ENCODE measurements at regions not wholly inside any gene's neighbourhood (a gene's known extent, or its start where the extent isn't known, plus 50 kb on each side); places are given as distances from the start of the nearest gene placed in this dataset.
"Not testable (repeated sequence)": the region's sequence is repeated elsewhere in the genome, so short reads cannot be mapped to it uniquely, and the experiment has no call there.

DNA sequence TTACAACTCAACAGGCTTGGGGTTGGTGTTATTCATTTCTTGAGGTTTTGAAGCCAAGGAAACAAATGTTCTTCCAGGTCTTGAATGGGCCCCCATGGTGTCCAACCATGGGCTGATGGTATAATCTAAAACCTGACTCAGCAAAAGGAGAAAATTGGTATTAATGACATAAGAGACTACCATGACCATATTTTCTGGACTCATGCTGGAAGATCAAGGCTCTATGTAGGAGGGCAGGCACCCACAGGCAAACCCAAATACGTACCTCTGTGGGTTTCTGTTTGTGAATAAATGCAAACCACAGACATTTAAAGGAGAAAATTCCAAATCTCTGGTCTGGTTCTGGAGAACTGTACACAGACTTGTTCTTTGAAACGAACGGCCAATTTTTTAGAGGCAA is 135.1 kb upstream of the VOPP1 start:
- H3K9me3 ChIP-seq; DNase-seq; H3K36me3 ChIP-seq; H3K4me3 ChIP-seq; H3K27ac ChIP-seq; H3K27me3 ChIP-seq; in situ Hi-C loops (cut with MboI; ENCODE audit: low sequenced_read_pairs in 4 of 4); ATAC-seq; intact Hi-C loops (cut with DNase I; ENCODE audit: low total_unique reads); H3K4me1 ChIP-seq: not testable (repeated sequence)

GRCh38 chr7:55706451-55707195 is 134.3 kb upstream of the VOPP1 start:
- DNase-seq; intact Hi-C loops (cut with DNase I; ENCODE audit: low total_unique reads); in situ Hi-C loops (cut with MboI; ENCODE audit: low sequenced_read_pairs in 4 of 4); H3K9me3 ChIP-seq; H3K4me3 ChIP-seq; ATAC-seq; H3K36me3 ChIP-seq; H3K4me1 ChIP-seq; H3K27me3 ChIP-seq; H3K27ac ChIP-seq: not testable (repeated sequence)

GRCh38 chr7:55705728-55706450 is 133.6 kb upstream of the VOPP1 start:
- ATAC-seq; H3K27me3 ChIP-seq; H3K36me3 ChIP-seq; H3K4me3 ChIP-seq; in situ Hi-C loops (cut with MboI; ENCODE audit: low sequenced_read_pairs in 4 of 4); H3K4me1 ChIP-seq; intact Hi-C loops (cut with DNase I; ENCODE audit: low total_unique reads); DNase-seq; H3K9me3 ChIP-seq; H3K27ac ChIP-seq: not testable (repeated sequence)

DNA sequence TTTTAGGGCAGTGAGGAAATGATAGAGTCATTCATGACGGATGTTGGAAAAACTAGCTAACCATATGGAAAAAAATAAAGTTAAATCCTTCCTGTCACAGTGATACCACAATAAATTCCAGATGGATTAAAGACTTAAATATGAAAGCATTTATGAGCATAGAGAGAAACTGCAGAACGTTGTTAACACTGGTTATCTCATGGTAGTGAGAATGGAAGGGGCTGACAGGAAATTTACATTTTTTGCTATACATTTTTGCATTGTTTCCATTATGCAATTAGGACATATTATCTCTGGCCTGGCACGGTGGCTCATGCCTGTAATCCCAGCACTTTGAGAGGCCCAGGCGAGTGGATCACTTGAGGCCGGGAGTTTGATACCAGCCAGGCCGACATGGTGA is 130.5 kb upstream of the VOPP1 start:
- ATAC-seq; H3K27ac ChIP-seq; in situ Hi-C loops (cut with MboI; ENCODE audit: low sequenced_read_pairs in 4 of 4); H3K4me1 ChIP-seq; H3K4me3 ChIP-seq; H3K27me3 ChIP-seq; intact Hi-C loops (cut with DNase I; ENCODE audit: low total_unique reads); H3K36me3 ChIP-seq; DNase-seq; H3K9me3 ChIP-seq: not testable (repeated sequence)

DNA sequence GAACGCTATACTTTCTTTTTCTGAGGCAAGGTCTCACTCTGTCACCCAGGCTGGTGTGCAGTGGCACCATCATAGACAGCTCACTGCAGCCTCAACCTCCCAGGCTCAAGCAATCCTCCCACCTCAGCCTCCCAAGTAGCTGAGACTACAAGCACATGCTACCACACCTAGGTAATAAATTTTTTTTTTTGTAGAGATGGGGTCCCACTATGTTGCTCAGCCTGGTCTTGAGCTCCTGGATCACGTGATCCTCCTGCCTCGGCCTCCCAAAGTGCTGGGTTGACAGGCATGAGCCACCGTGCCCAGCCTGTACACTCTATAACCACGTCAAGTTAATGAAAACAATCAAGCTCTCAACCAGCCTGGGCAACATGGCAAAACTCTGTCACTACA is 127.1 kb upstream of the VOPP1 start:
- ATAC-seq; in situ Hi-C loops (cut with MboI; ENCODE audit: low sequenced_read_pairs in 4 of 4); intact Hi-C loops (cut with DNase I; ENCODE audit: low total_unique reads); H3K36me3 ChIP-seq; H3K4me3 ChIP-seq; H3K27ac ChIP-seq; H3K4me1 ChIP-seq; H3K27me3 ChIP-seq; H3K9me3 ChIP-seq; DNase-seq: not testable (repeated sequence)

DNA sequence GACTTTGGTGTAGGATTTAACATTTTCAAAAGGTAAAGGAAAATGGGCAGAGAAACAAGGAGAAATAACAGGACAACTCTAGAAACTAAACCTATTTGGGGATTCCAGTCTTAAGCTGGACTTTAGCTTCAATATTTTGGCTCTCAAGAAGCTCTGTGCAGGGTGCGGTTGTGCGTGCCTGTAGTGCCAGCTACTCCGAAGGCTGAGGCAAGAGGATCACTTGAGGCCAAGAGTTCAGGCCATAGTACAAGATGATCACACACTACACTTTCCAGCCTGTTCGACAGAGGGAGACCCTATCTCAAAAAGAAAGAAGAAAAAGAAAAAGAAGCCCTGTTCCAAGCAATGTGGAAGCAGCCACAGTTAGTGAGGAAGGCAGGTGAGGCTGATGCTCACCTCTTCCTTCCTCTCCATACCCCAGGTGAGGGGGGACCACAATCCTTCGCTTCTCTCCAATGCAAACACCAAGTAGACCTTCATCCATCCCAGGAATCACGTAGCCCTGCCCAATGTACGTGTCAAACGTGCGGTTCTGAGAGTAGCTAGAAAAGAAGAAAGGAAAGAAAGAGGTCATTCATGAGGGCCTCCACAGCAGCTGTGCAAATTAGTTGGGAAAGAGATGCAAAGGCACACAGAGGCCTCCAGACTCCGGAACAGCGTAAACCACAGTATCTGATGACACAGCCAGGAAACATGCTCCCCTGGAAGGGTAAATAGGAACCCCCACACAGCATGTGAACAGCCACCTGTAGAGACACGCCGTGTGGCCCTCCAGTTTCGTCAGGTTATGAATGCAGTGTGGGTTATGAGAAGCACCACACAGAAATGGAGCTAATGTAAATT is 126.5 kb upstream of the VOPP1 start:
- intact Hi-C loops (cut with DNase I; ENCODE audit: low total_unique reads); in situ Hi-C loops (cut with MboI; ENCODE audit: low sequenced_read_pairs in 4 of 4): not testable (repeated sequence)

DNA sequence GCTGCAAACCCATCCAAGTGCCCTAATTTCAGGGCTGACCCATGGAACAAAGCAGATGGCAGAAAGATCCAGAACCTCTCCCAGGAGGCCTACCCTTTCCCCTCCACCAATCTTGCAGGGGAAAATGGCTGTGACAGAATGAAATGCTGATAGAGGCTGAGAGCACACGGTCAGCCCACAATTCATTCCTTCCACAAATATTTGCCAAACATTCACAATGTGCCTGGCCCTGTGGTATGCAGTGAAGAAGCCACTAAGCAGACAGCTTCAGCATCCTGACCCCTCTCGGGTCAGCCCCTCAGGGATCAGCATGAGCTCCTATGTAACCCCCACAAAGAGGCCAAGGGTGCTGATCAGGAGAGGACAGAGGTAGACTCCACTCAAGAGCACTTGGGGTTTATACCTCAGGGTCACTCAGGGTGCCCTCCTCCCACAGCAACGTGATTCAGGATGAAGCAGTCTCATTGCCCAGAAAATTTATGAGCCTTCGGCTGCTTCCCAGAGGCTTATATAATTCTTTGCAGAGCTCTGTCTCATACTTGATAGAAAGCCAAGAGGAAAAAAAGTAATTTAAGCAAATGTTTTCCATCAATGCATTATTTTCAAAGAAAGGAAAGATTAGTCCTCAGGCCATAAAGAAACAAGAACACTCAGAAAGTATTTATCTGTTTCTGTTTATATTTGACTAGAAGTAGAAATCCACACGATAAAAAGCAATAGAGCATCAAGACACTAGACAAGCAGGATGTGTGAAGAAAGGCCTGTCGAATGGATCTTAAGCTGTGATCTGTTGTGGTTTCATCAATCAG is 123.8 kb upstream of the VOPP1 start:
- H3K4me1 ChIP-seq; ATAC-seq; H3K27me3 ChIP-seq; H3K27ac ChIP-seq; intact Hi-C loops (cut with DNase I; ENCODE audit: low total_unique reads); DNase-seq; H3K9me3 ChIP-seq; H3K36me3 ChIP-seq; in situ Hi-C loops (cut with MboI; ENCODE audit: low sequenced_read_pairs in 4 of 4); H3K4me3 ChIP-seq: not testable (repeated sequence)

More for the DNA sequence above, 126.5 kb upstream of the VOPP1 start:
- H3K27me3 ChIP-seq, H3K27ac ChIP-seq, DNase-seq, ATAC-seq, H3K4me3 ChIP-seq, H3K36me3 ChIP-seq, H3K9me3 ChIP-seq, H3K4me1 ChIP-seq: not testable (repeated sequence)

GRCh38 chr7:55694484-55694883 is 122.2 kb upstream of the VOPP1 start:
- intact Hi-C loops (cut with DNase I; ENCODE audit: low total_unique reads); ATAC-seq; H3K9me3 ChIP-seq; H3K27ac ChIP-seq; DNase-seq; in situ Hi-C loops (cut with MboI; ENCODE audit: low sequenced_read_pairs in 4 of 4); H3K36me3 ChIP-seq; H3K27me3 ChIP-seq; H3K4me3 ChIP-seq; H3K4me1 ChIP-seq: not testable (repeated sequence)

DNA sequence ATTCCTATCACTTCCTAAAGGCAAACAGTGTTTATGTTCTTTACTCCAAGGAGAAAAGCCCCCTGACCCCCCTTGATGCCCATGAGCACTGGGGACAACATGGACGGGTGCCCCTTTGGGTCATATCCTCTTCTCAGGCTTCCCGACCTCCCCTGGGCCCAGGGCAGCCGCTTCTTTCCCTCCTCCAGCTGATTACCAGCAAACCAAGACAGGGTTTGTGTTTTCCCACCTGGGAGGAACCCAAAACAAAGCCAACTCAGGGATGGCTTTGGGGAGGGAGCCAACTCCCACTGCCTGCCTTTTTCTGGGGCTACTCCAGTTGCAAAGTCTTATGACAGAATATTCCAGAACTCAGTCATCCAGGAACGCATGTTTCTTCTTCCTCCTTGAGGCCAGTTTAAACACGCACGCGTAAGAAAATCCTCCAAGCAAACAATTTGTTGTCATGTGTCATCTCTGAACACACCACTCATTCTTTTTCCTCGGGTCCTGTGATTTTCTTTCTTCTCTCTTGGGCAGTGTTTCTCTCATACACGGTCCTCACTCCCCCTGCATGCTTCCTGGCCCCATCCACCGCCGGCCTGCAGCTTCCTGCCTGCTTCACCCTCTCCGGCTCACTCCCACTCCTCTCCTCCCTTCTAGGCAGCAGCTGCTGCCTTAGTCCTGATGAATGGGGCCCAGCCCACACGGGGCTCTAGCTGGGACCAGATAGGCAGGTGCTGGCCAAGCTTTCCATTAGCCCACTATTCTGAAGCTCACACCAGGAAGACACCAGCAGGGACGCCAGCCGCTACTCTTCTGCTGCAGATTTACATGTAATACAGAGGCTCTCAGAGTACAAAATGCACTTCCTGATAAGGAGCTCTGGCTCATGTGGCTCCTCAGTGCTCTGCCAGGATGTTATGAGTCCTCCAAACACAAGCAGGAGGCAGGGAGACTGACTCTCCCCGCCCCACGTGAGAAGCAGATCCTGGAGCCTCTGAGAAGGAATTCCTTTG is 116.7 kb upstream of the VOPP1 start:
- H3K27me3 ChIP-seq; H3K36me3 ChIP-seq; in situ Hi-C loops (cut with MboI; ENCODE audit: low sequenced_read_pairs in 4 of 4); H3K4me3 ChIP-seq; DNase-seq; H3K9me3 ChIP-seq; H3K4me1 ChIP-seq; intact Hi-C loops (cut with DNase I; ENCODE audit: low total_unique reads): not testable (repeated sequence)
- ATAC-seq: peak; percentile 39 to 53
- peak overlapping the region in 1 of 4 donors; percentile 13 for H3K27ac ChIP-seq

DNA sequence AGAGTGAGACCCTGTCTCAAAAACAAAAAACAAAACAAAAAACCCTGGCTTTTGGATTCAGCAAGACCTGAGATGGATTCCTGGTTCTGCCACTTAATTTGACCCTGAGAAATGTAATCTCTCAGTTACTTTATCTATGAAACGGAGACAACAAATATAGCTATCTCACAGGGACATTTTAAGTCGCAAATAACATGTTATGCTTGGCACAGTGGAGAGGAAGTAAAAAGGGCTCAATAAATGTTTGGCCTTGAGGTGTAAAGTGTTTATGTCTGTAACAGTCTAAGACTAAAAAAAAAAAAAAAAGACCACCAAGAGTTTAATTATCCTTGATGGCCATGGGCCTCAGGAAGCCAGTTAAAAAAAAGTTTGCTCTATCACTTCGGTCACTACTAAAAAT is 116.0 kb upstream of the VOPP1 start:
- in situ Hi-C loops (cut with MboI; ENCODE audit: low sequenced_read_pairs in 4 of 4); H3K4me1 ChIP-seq; H3K9me3 ChIP-seq; H3K27me3 ChIP-seq; intact Hi-C loops (cut with DNase I; ENCODE audit: low total_unique reads); DNase-seq; H3K4me3 ChIP-seq; H3K36me3 ChIP-seq; ATAC-seq: not testable (repeated sequence)
- H3K27ac ChIP-seq: peak overlapping the region in 1 of 4 donors; percentile 13

All from gastrocnemius medialis (tissue), 4 donors.